HEK293 (cell line): ENCODE measurements at regions not wholly inside any gene's neighbourhood (a gene's known extent, or its start where the extent isn't known, plus 50 kb on each side); places are given as distances from the start of the nearest gene placed in this dataset.

ENCODE experiments used
- GFI1B ChIP-seq: fragments of 450-650 bp; formaldehyde crosslinking; IDR thresholded peaks from 2 replicates; pipeline ENCODE4 v1.5.1; 2016; ENCODE audit warnings: missing biosample characterization, missing genetic modification characterization
- GLIS1 ChIP-seq: fragments of 450-650 bp; formaldehyde crosslinking; IDR thresholded peaks from 2 replicates; pipeline ENCODE4 v1.5.1; 2016; ENCODE audit warnings: missing biosample characterization, missing genetic modification characterization
- HOXA7 ChIP-seq: sonication (generic); formaldehyde crosslinking; IDR thresholded peaks from 2 replicates; pipeline ENCODE4 v1.8.1; 2022; ENCODE audit warnings: missing genetic modification reagents, borderline replicate concordance
- MEIS1 ChIP-seq: sonication (generic); formaldehyde crosslinking; IDR thresholded peaks from 2 replicates; pipeline ENCODE4 v1.8.1; 2022; ENCODE audit warnings: missing genetic modification reagents, mild to moderate bottlenecking, borderline replicate concordance
- MYNN ChIP-seq: fragments of 450-650 bp; formaldehyde crosslinking; IDR thresholded peaks from 2 replicates; pipeline ENCODE4 v1.5.1; 2016; ENCODE audit warnings: missing biosample characterization, missing genetic modification characterization, borderline replicate concordance
- OVOL3 ChIP-seq: fragments of 450-650 bp; formaldehyde crosslinking; IDR thresholded peaks from 2 replicates; pipeline ENCODE4 v1.5.1; 2016; ENCODE audit warnings: missing biosample characterization, missing genetic modification characterization
- PBX3 ChIP-seq: sonication (generic); formaldehyde crosslinking; IDR thresholded peaks from 2 replicates; pipeline ENCODE4 v1.8.1; 2022; ENCODE audit warnings: mild to moderate bottlenecking, moderate library complexity, missing genetic modification reagents
- PRDM4 ChIP-seq: fragments of 450-650 bp; formaldehyde crosslinking; IDR thresholded peaks from 2 replicates; pipeline ENCODE4 v1.5.1; 2017; ENCODE audit warnings: missing biosample characterization, missing genetic modification characterization
- RBAK ChIP-seq: fragments of 450-650 bp; formaldehyde crosslinking; IDR thresholded peaks from 2 replicates; pipeline ENCODE4 v1.5.1; 2016; ENCODE audit warnings: missing biosample characterization, missing genetic modification characterization
- ZEB2 ChIP-seq: fragments of 450-650 bp; formaldehyde crosslinking; IDR thresholded peaks from 2 replicates; pipeline ENCODE4 v1.5.1; 2016; ENCODE audit warnings: missing biosample characterization, missing genetic modification characterization
- ZNF19 ChIP-seq: fragments of 450-650 bp; formaldehyde crosslinking; IDR thresholded peaks from 2 replicates; pipeline ENCODE4; 2016; ENCODE audit warnings: missing biosample characterization, missing genetic modification characterization, low read depth
- ZNF214 ChIP-seq: fragments of 450-650 bp; formaldehyde crosslinking; IDR thresholded peaks from 2 replicates; pipeline ENCODE4 v1.5.1; 2017; ENCODE audit warnings: missing biosample characterization, mild to moderate bottlenecking, missing genetic modification characterization, borderline replicate concordance
- ZNF239 ChIP-seq: fragments of 450-650 bp; formaldehyde crosslinking; IDR thresholded peaks from 2 replicates; pipeline ENCODE4 v1.5.1; 2016; ENCODE audit warnings: missing biosample characterization, missing genetic modification characterization
- ZNF274 ChIP-seq, 2 experiments: fragments of 200-500 bp in 1 of 2; fragments of 450-650 bp in 1 of 2; sonication (Bioruptor generic) in 1 of 2; formaldehyde crosslinking in 1 of 2; IDR thresholded peaks; 2 replicates each; pipeline versions ENCODE4 v1.5.1 to v1.6.1; 2014 to 2016; ENCODE audit warnings: borderline replicate concordance in 1 of 2, inconsistent platforms in 1 of 2, low read length in 1 of 2, missing biosample characterization in 1 of 2, missing genetic modification characterization in 1 of 2
- ZNF292 ChIP-seq: fragments of 450-650 bp; formaldehyde crosslinking; IDR thresholded peaks from 2 replicates; pipeline ENCODE4 v1.5.1; 2016; ENCODE audit warnings: low read depth, missing biosample characterization, missing genetic modification characterization, borderline replicate concordance
- ZNF324 ChIP-seq: fragments of 450-650 bp; formaldehyde crosslinking; IDR thresholded peaks from 2 replicates; pipeline ENCODE4 v1.5.1; 2016; ENCODE audit warnings: missing biosample characterization, missing genetic modification characterization
- ZNF423 ChIP-seq: fragments of 450-650 bp; formaldehyde crosslinking; IDR thresholded peaks from 2 replicates; pipeline ENCODE4 v1.5.1; 2016; ENCODE audit warnings: missing biosample characterization, missing genetic modification characterization
- ZNF529 ChIP-seq: fragments of 450-650 bp; formaldehyde crosslinking; IDR thresholded peaks from 2 replicates; pipeline ENCODE4 v1.5.1; 2017; ENCODE audit warnings: missing genetic modification characterization, missing biosample characterization; ENCODE audit not compliant: insufficient replicate concordance
- ZNF548 ChIP-seq: fragments of 450-650 bp; formaldehyde crosslinking; IDR thresholded peaks from 2 replicates; pipeline ENCODE4 v1.5.1; 2016; ENCODE audit warnings: missing biosample characterization, missing genetic modification characterization
- ZNF560 ChIP-seq: fragments of 450-650 bp; formaldehyde crosslinking; IDR thresholded peaks from 2 replicates; pipeline ENCODE4 v1.5.1; 2017; ENCODE audit warnings: missing biosample characterization, missing genetic modification characterization, borderline replicate concordance
- ZNF561 ChIP-seq: fragments of 450-650 bp; IDR thresholded peaks from 2 replicates; pipeline ENCODE4 v1.5.1; 2018; ENCODE audit warnings: missing biosample characterization, missing genetic modification characterization, borderline replicate concordance
- ZNF610 ChIP-seq: fragments of 450-650 bp; formaldehyde crosslinking; IDR thresholded peaks from 2 replicates; pipeline ENCODE4 v1.5.1; 2016; ENCODE audit warnings: missing biosample characterization, missing genetic modification characterization, borderline replicate concordance
- ZNF660 ChIP-seq: fragments of 450-650 bp; IDR thresholded peaks from 2 replicates; pipeline ENCODE4 v1.5.1; 2018; ENCODE audit warnings: missing biosample characterization, mild to moderate bottlenecking, missing genetic modification characterization
- ZNF776 ChIP-seq: fragments of 450-650 bp; formaldehyde crosslinking; IDR thresholded peaks from 2 replicates; pipeline ENCODE4 v1.5.0; 2017; ENCODE audit warnings: missing biosample characterization, missing genetic modification characterization, borderline replicate concordance
- ZNF777 ChIP-seq: fragments of 450-650 bp; formaldehyde crosslinking; IDR thresholded peaks from 2 replicates; pipeline ENCODE4 v1.5.1; 2017; ENCODE audit warnings: missing biosample characterization, missing genetic modification characterization, borderline replicate concordance
- ZNF843 ChIP-seq: fragments of 450-650 bp; formaldehyde crosslinking; IDR thresholded peaks from 2 replicates; pipeline ENCODE4 v1.5.1; 2016; ENCODE audit warnings: missing biosample characterization, missing genetic modification characterization
- TF ChIP-seq, protein P1 (sequence below): fragments of 450-650 bp; formaldehyde crosslinking; conservative IDR thresholded peaks from 2 replicates; pipeline ENCODE4 v1.5.1; 2016; ENCODE audit warnings: low read depth, missing biosample characterization, missing genetic modification characterization
- TF ChIP-seq, protein P2 (sequence below): fragments of 450-650 bp; formaldehyde crosslinking; IDR thresholded peaks from 2 replicates; pipeline ENCODE4 v1.5.1; 2016; ENCODE audit warnings: missing biosample characterization, missing genetic modification characterization
- TF ChIP-seq, protein P3 (sequence below): fragments of 450-650 bp; formaldehyde crosslinking; IDR thresholded peaks from 2 replicates; pipeline ENCODE4 v1.5.1; 2016; ENCODE audit warnings: missing biosample characterization, missing genetic modification characterization

DNA sequence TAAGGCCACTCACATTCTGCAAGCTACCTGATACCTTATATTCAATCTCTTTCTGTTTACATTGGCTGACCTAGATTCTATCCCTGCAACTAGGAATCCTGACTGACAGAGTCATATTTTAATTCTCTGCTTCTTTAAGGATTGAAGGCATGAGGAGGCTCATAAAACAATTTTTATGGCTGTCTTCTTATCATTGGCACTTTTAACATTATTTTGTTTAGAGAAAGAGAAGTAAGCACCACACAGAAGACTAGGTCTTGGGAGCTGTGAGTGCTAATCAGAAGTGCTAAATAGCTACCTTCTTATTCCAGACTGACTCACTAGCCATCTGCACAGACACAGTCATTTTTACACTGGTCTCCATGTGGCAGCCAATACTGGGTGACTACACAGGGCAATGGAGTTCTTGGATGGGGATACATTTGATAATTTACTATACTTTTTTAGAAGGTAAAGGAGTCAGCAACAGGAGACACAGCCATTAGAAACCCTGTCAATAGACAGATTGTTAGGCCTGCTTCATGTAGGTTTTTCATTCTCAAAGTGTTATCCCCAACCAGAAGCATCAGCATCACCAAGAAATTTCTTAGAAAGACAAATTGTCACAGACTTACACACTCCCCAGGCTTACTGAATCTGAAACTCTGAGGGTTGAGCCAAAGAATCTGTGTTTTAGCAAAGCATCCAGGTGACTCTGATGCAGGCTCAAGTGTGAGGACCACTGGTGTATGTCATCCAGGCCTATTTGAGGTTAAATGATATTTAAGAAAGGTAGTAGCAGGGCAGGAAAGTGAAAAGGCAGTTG, 214.1 kb downstream of the DUSP6 start (continued):
- no peak for TF ChIP-seq ZNF214 (tag by site-specific recombination)
- TF ChIP-seq PRDM4 (tag by site-specific recombination), result 0 out of 2 replicates have a peak, but pooled peaks have one; percentile 24
- no peak for TF ChIP-seq MYNN
- TF ChIP-seq ZEB2, result no peak
- no peak for TF ChIP-seq ZNF777 (tag by site-specific recombination)
- TF ChIP-seq, protein P1, sequence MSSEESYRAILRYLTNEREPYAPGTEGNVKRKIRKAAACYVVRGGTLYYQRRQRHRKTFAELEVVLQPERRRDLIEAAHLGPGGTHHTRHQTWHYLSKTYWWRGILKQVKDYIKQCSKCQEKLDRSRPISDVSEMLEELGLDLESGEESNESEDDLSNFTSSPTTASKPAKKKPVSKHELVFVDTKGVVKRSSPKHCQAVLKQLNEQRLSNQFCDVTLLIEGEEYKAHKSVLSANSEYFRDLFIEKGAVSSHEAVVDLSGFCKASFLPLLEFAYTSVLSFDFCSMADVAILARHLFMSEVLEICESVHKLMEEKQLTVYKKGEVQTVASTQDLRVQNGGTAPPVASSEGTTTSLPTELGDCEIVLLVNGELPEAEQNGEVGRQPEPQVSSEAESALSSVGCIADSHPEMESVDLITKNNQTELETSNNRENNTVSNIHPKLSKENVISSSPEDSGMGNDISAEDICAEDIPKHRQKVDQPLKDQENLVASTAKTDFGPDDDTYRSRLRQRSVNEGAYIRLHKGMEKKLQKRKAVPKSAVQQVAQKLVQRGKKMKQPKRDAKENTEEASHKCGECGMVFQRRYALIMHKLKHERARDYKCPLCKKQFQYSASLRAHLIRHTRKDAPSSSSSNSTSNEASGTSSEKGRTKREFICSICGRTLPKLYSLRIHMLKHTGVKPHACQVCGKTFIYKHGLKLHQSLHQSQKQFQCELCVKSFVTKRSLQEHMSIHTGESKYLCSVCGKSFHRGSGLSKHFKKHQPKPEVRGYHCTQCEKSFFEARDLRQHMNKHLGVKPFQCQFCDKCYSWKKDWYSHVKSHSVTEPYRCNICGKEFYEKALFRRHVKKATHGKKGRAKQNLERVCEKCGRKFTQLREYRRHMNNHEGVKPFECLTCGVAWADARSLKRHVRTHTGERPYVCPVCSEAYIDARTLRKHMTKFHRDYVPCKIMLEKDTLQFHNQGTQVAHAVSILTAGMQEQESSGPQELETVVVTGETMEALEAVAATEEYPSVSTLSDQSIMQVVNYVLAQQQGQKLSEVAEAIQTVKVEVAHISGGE (tag by site-specific recombination), result no peak
- peak; percentile 76 for TF ChIP-seq OVOL3
- TF ChIP-seq PBX3 (CRISPR knock-in tag), result no peak
- TF ChIP-seq, protein P2, sequence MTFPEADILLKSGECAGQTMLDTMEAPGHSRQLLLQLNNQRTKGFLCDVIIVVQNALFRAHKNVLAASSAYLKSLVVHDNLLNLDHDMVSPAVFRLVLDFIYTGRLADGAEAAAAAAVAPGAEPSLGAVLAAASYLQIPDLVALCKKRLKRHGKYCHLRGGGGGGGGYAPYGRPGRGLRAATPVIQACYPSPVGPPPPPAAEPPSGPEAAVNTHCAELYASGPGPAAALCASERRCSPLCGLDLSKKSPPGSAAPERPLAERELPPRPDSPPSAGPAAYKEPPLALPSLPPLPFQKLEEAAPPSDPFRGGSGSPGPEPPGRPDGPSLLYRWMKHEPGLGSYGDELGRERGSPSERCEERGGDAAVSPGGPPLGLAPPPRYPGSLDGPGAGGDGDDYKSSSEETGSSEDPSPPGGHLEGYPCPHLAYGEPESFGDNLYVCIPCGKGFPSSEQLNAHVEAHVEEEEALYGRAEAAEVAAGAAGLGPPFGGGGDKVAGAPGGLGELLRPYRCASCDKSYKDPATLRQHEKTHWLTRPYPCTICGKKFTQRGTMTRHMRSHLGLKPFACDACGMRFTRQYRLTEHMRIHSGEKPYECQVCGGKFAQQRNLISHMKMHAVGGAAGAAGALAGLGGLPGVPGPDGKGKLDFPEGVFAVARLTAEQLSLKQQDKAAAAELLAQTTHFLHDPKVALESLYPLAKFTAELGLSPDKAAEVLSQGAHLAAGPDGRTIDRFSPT, result no peak
- no peak for TF ChIP-seq ZNF776 (tag by site-specific recombination)
- no peak for TF ChIP-seq HOXA7 (CRISPR knock-in tag)
- TF ChIP-seq MEIS1 (CRISPR knock-in tag), result no peak
- TF ChIP-seq GLIS1 (tag by site-specific recombination), result peak; percentile 39
- peak; percentile 90 for TF ChIP-seq ZNF843 (tag by site-specific recombination)
- no peak for TF ChIP-seq ZNF292 (tag by site-specific recombination)
- no peak for TF ChIP-seq ZNF660 (tag by site-specific recombination)
- no peak for TF ChIP-seq ZNF548 (tag by site-specific recombination)
- 0 out of 2 replicates have a peak, but pooled peaks have one; percentile 29 for TF ChIP-seq ZNF561 (tag by site-specific recombination)
- TF ChIP-seq ZNF239 (tag by site-specific recombination), result no peak
- TF ChIP-seq RBAK (tag by site-specific recombination), result no peak
- no peak for TF ChIP-seq ZNF324 (tag by site-specific recombination)
- TF ChIP-seq ZNF19 (tag by site-specific recombination), result peak; percentile 11; the same call in 1 of the 2 replicates
- TF ChIP-seq ZNF274 (IDR thresholded peaks at IDR 0.05; ENCODE audit: low read length), result no peak
- TF ChIP-seq ZNF274 (tag by site-specific recombination; IDR thresholded peaks at IDR 0.05; ENCODE audit: borderline replicate concordance), result no peak
- TF ChIP-seq ZNF423 (tag by site-specific recombination), result no peak
- peak; percentile 88 for TF ChIP-seq GFI1B (tag by site-specific recombination)
- TF ChIP-seq, protein P3, sequence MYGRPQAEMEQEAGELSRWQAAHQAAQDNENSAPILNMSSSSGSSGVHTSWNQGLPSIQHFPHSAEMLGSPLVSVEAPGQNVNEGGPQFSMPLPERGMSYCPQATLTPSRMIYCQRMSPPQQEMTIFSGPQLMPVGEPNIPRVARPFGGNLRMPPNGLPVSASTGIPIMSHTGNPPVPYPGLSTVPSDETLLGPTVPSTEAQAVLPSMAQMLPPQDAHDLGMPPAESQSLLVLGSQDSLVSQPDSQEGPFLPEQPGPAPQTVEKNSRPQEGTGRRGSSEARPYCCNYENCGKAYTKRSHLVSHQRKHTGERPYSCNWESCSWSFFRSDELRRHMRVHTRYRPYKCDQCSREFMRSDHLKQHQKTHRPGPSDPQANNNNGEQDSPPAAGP (tag by site-specific recombination), result no peak
- no peak for TF ChIP-seq ZNF560 (tag by site-specific recombination)
- no peak for TF ChIP-seq ZNF610 (tag by site-specific recombination)
- no peak for TF ChIP-seq ZNF529
